ENCODE measurements at regions not wholly inside any gene's neighbourhood (a gene's known extent, or its start where the extent isn't known, plus 50 kb on each side); places are given as distances from the start of the nearest gene placed in this dataset.

GRCh38 chr6:166728884-166729530, 102.0 kb upstream of the RPS6KA2 start:
- DNase-seq (ENCODE audit: low spot score) = no peak

- no peak for DNase-seq (ENCODE audit: low spot score)
Observed at GRCh38 chr6:166726201-166726600, 99.2 kb upstream of the RPS6KA2 start.

GRCh38 chr6:166725571-166725970, 98.5 kb upstream of the RPS6KA2 start:
- no peak for DNase-seq (ENCODE audit: low spot score)

- no peak for DNase-seq (ENCODE audit: low spot score)
Observed at GRCh38 chr6:166724576-166724975, 97.5 kb upstream of the RPS6KA2 start.

- no peak for DNase-seq (ENCODE audit: low spot score)
Observed at GRCh38 chr6:166722785-166723184, 95.7 kb upstream of the RPS6KA2 start.

- no peak for DNase-seq (ENCODE audit: low spot score)
Observed at GRCh38 chr6:166721576-166721975, 94.5 kb upstream of the RPS6KA2 start.

GRCh38 chr6:166720856-166721255, 93.8 kb upstream of the RPS6KA2 start:
- DNase-seq (ENCODE audit: low spot score) = no peak

GRCh38 chr6:166719019-166719418, 92.0 kb upstream of the RPS6KA2 start:
- DNase-seq (ENCODE audit: low spot score) = no peak

- DNase-seq (ENCODE audit: low spot score) = no peak
Observed at GRCh38 chr6:166718516-166718915, 91.5 kb upstream of the RPS6KA2 start.

- no peak for DNase-seq (ENCODE audit: low spot score)
Observed at GRCh38 chr6:166716910-166717617, 90.0 kb upstream of the RPS6KA2 start.

- DNase-seq (ENCODE audit: low spot score) = no peak
Observed at GRCh38 chr6:166715992-166716391, 88.9 kb upstream of the RPS6KA2 start.

- no peak for DNase-seq (ENCODE audit: low spot score)
Observed at GRCh38 chr6:166715065-166715464, 88.0 kb upstream of the RPS6KA2 start.

- no peak for DNase-seq (ENCODE audit: low spot score)
Observed at GRCh38 chr6:166714581-166714980, 87.5 kb upstream of the RPS6KA2 start.

GRCh38 chr6:166714187-166714510, 87.1 kb upstream of the RPS6KA2 start:
- DNase-seq (ENCODE audit: low spot score) = no peak

GRCh38 chr6:166713434-166714186, 86.6 kb upstream of the RPS6KA2 start:
- DNase-seq (ENCODE audit: low spot score) = no peak

- no peak for DNase-seq (ENCODE audit: low spot score)
Observed at GRCh38 chr6:166712286-166713228, 85.5 kb upstream of the RPS6KA2 start.

GRCh38 chr6:166710084-166710483, 83.0 kb upstream of the RPS6KA2 start:
- no peak for DNase-seq (ENCODE audit: low spot score)

- no peak for DNase-seq (ENCODE audit: low spot score)
Observed at GRCh38 chr6:166708460-166708859, 81.4 kb upstream of the RPS6KA2 start.

- DNase-seq (ENCODE audit: low spot score) = no peak
Observed at GRCh38 chr6:166707045-166707444, 80.0 kb upstream of the RPS6KA2 start.

- no peak for DNase-seq (ENCODE audit: low spot score)
Observed at GRCh38 chr6:166705069-166705468, 78.0 kb upstream of the RPS6KA2 start.

- DNase-seq (ENCODE audit: low spot score) = no peak
Observed at GRCh38 chr6:166704171-166704570, 77.1 kb upstream of the RPS6KA2 start.
